ENCODE measurements at regions not wholly inside any gene's neighbourhood (a gene's known extent, or its start where the extent isn't known, plus 50 kb on each side); places are given as distances from the start of the nearest gene placed in this dataset.
A peak's percentile ranks its signal among the peaks of the same experiment; 100 is the strongest.

DNA sequence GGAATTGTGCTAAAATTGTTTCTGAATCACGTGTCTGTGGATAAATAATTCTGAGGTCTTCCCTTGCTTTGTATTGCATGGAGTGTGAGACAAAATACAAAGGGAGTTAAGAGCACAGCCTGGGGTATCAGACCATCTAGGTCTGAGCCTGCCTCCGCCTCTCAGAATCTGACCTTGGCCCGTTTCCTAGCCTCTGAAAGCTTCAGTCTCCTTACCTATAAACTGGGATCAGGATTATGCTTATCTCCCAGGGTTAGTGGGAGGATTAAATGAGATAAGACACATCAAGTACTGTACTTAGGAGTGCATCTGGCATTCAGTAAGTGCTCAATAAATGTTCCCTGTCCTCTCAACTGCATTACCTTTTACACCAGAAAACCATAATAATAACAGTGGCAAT, 140.6 kb upstream of the TENM3 start:
- Histone ChIP-seq H3K18ac (ENCODE audit: low read length) (no peak overlapping the region), H3K79me1 (ENCODE audit: low read length) (no peaks in the 10 kb centered on the region), H3K56ac (ENCODE audit: low read length) (no peak overlapping the region), H3K4me1 (ENCODE audit: control insufficient read depth, low read depth, low read length) (no peaks in the 10 kb centered on the region), H3K27ac (ENCODE audit: low read depth, low read length) (no peak overlapping the region), H2BK120ac (ENCODE audit: low read depth, low read length) (no peak overlapping the region), H3K79me2 (ENCODE audit: control insufficient read depth, insufficient read depth, low read length) (no peaks in the 10 kb centered on the region), H3K36me3 (ENCODE audit: control insufficient read depth, insufficient read depth, low read length) (no peaks in the 10 kb centered on the region), H3K4me2 (ENCODE audit: low read length) (no peak overlapping the region), H4K8ac (ENCODE audit: low read depth, low read length) (no peak overlapping the region), H3K9ac (ENCODE audit: low read length) (no peak overlapping the region), H2AK5ac (ENCODE audit: low read length) (no peak overlapping the region), H3K27me3 (ENCODE audit: insufficient read depth, low read length, poor library complexity) (no peaks in the 10 kb centered on the region), H3K23ac (ENCODE audit: low read length) (no peak overlapping the region), H4K5ac (ENCODE audit: low read length) (no peak overlapping the region), H2BK15ac (replicated peaks; ENCODE audit: low read depth) (no peak overlapping the region), H2BK5ac (ENCODE audit: low read length) (no peak overlapping the region), H3K4me3 (ENCODE audit: low read length) (no peak overlapping the region), H3K4ac (ENCODE audit: low read depth, low read length) (no peak overlapping the region)
- DNase-seq = peak; percentile 53
- WGBS (ENCODE audit: extremely low coverage, insufficient coverage, low lambda C conversion rate) = no CpG with 5 or more reads among the region's 3 CpGs

- Histone ChIP-seq H2BK120ac (ENCODE audit: low read depth, low read length) (no peak overlapping the region), H3K79me2 (ENCODE audit: control insufficient read depth, insufficient read depth, low read length) (no peaks in the 10 kb centered on the region), H3K4me1 (ENCODE audit: control insufficient read depth, low read depth, low read length) (no peaks in the 10 kb centered on the region), H2BK15ac (replicated peaks; ENCODE audit: low read depth) (no peak overlapping the region), H3K4me3 (ENCODE audit: low read length) (no peak overlapping the region), H3K23ac (ENCODE audit: low read length) (no peak overlapping the region), H3K18ac (ENCODE audit: low read length) (no peak overlapping the region), H3K79me1 (ENCODE audit: low read length) (no peaks in the 10 kb centered on the region), H2BK5ac (ENCODE audit: low read length) (no peak overlapping the region), H3K4me2 (ENCODE audit: low read length) (no peak overlapping the region), H3K27ac (ENCODE audit: low read depth, low read length) (no peak overlapping the region), H4K5ac (ENCODE audit: low read length) (no peak overlapping the region), H3K36me3 (ENCODE audit: control insufficient read depth, insufficient read depth, low read length) (no peaks in the 10 kb centered on the region), H3K4ac (ENCODE audit: low read depth, low read length) (no peak overlapping the region), H4K8ac (ENCODE audit: low read depth, low read length) (no peak overlapping the region), H2AK5ac (ENCODE audit: low read length) (no peak overlapping the region), H3K9ac (ENCODE audit: low read length) (no peak overlapping the region), H3K56ac (ENCODE audit: low read length) (no peak overlapping the region), H3K27me3 (ENCODE audit: insufficient read depth, low read length, poor library complexity) (no peaks in the 10 kb centered on the region)
- no peak for DNase-seq
- WGBS (ENCODE audit: extremely low coverage, insufficient coverage, low lambda C conversion rate) = no CpG with 5 or more reads among the region's 5 CpGs
Measured at GRCh38 chr4:182103614-182104319, 139.4 kb upstream of the TENM3 start.

DNA sequence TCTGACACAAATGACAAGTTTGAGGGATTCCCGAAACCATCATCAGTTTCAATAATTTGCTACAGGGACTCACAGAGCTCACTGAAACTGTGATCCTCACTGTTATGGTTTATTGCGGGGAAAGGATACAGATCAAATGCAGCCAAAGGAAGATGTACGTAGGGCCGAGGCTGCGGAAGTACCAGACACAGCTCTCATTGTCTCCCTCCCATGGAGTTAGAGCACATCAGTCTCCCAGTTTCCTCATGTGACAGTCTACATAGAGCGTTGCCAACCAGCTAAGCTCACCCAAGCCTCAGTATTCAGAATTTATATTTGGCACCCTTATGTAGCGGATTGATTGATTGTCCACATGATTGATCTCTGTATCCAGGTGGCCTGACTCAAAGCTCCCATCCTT, 137.8 kb upstream of the TENM3 start:
- H3K9ac ChIP-seq (ENCODE audit: low read length) = no peak overlapping the region
- H2BK120ac ChIP-seq (ENCODE audit: low read depth, low read length) = no peak overlapping the region
- H3K79me1 ChIP-seq (ENCODE audit: low read length) = no peaks in the 10 kb centered on the region
- H2BK15ac ChIP-seq (replicated peaks; ENCODE audit: low read depth) = no peak overlapping the region
- no peaks in the 10 kb centered on the region for H3K79me2 ChIP-seq (ENCODE audit: control insufficient read depth, insufficient read depth, low read length)
- H3K56ac ChIP-seq (ENCODE audit: low read length) = no peak overlapping the region
- H3K27me3 ChIP-seq (ENCODE audit: insufficient read depth, low read length, poor library complexity) = no peaks in the 10 kb centered on the region
- H3K4me1 ChIP-seq (ENCODE audit: control insufficient read depth, low read depth, low read length) = no peaks in the 10 kb centered on the region
- H3K4me3 ChIP-seq (ENCODE audit: low read length) = no peak overlapping the region
- H4K8ac ChIP-seq (ENCODE audit: low read depth, low read length) = no peak overlapping the region
- no peak overlapping the region for H2AK5ac ChIP-seq (ENCODE audit: low read length)
- H3K27ac ChIP-seq (ENCODE audit: low read depth, low read length) = no peak overlapping the region
- H3K4ac ChIP-seq (ENCODE audit: low read depth, low read length) = no peak overlapping the region
- H3K36me3 ChIP-seq (ENCODE audit: control insufficient read depth, insufficient read depth, low read length) = no peaks in the 10 kb centered on the region
- WGBS (ENCODE audit: extremely low coverage, insufficient coverage, low lambda C conversion rate) = no CpG with 5 or more reads among the region's 7 CpGs
- H3K4me2 ChIP-seq (ENCODE audit: low read length) = no peak overlapping the region
- no peak overlapping the region for H3K18ac ChIP-seq (ENCODE audit: low read length)
- no peak overlapping the region for H4K5ac ChIP-seq (ENCODE audit: low read length)
- no peak overlapping the region for H3K23ac ChIP-seq (ENCODE audit: low read length)
- DNase-seq = no peak
- no peak overlapping the region for H2BK5ac ChIP-seq (ENCODE audit: low read length)

GRCh38 chr4:182107931-182108330, 135.3 kb upstream of the TENM3 start:
- H2BK5ac ChIP-seq (ENCODE audit: low read length) = no peak overlapping the region
- no peak overlapping the region for H3K4me3 ChIP-seq (ENCODE audit: low read length)
- no peak overlapping the region for H3K27ac ChIP-seq (ENCODE audit: low read depth, low read length)
- no peak overlapping the region for H4K5ac ChIP-seq (ENCODE audit: low read length)
- no peak overlapping the region for H3K23ac ChIP-seq (ENCODE audit: low read length)
- H3K4ac ChIP-seq (ENCODE audit: low read depth, low read length) = no peak overlapping the region
- no peak overlapping the region for H4K8ac ChIP-seq (ENCODE audit: low read depth, low read length)
- H3K36me3 ChIP-seq (ENCODE audit: control insufficient read depth, insufficient read depth, low read length) = no peaks in the 10 kb centered on the region
- no CpG with 5 or more reads among the region's 8 CpGs for WGBS (ENCODE audit: extremely low coverage, insufficient coverage, low lambda C conversion rate)
- DNase-seq = no peak
- no peak overlapping the region for H3K18ac ChIP-seq (ENCODE audit: low read length)
- no peak overlapping the region for H3K56ac ChIP-seq (ENCODE audit: low read length)
- H2BK120ac ChIP-seq (ENCODE audit: low read depth, low read length) = no peak overlapping the region
- no peak overlapping the region for H2AK5ac ChIP-seq (ENCODE audit: low read length)
- H3K27me3 ChIP-seq (ENCODE audit: insufficient read depth, low read length, poor library complexity) = no peaks in the 10 kb centered on the region
- H3K79me1 ChIP-seq (ENCODE audit: low read length) = no peaks in the 10 kb centered on the region
- no peak overlapping the region for H3K9ac ChIP-seq (ENCODE audit: low read length)
- H3K4me1 ChIP-seq (ENCODE audit: control insufficient read depth, low read depth, low read length) = no peaks in the 10 kb centered on the region
- H3K4me2 ChIP-seq (ENCODE audit: low read length) = no peak overlapping the region
- H2BK15ac ChIP-seq (replicated peaks; ENCODE audit: low read depth) = no peak overlapping the region
- no peaks in the 10 kb centered on the region for H3K79me2 ChIP-seq (ENCODE audit: control insufficient read depth, insufficient read depth, low read length)

GRCh38 chr4:182111586-182111985, 131.6 kb upstream of the TENM3 start:
- Histone ChIP-seq H3K9ac (ENCODE audit: low read length) (no peak overlapping the region), H3K4me2 (ENCODE audit: low read length) (no peak overlapping the region), H3K23ac (ENCODE audit: low read length) (no peak overlapping the region), H3K56ac (ENCODE audit: low read length) (no peak overlapping the region), H2BK120ac (ENCODE audit: low read depth, low read length) (no peak overlapping the region), H3K79me2 (ENCODE audit: control insufficient read depth, insufficient read depth, low read length) (no peaks in the 10 kb centered on the region), H2AK5ac (ENCODE audit: low read length) (no peak overlapping the region), H4K5ac (ENCODE audit: low read length) (no peak overlapping the region), H4K8ac (ENCODE audit: low read depth, low read length) (no peak overlapping the region), H3K4ac (ENCODE audit: low read depth, low read length) (no peak overlapping the region), H2BK5ac (ENCODE audit: low read length) (no peak overlapping the region), H3K4me1 (ENCODE audit: control insufficient read depth, low read depth, low read length) (no peaks in the 10 kb centered on the region), H3K27me3 (ENCODE audit: insufficient read depth, low read length, poor library complexity) (no peaks in the 10 kb centered on the region), H3K27ac (ENCODE audit: low read depth, low read length) (no peak overlapping the region), H3K36me3 (ENCODE audit: control insufficient read depth, insufficient read depth, low read length) (no peaks in the 10 kb centered on the region), H3K18ac (ENCODE audit: low read length) (no peak overlapping the region), H2BK15ac (replicated peaks; ENCODE audit: low read depth) (no peak overlapping the region), H3K4me3 (ENCODE audit: low read length) (no peak overlapping the region), H3K79me1 (ENCODE audit: low read length) (no peaks in the 10 kb centered on the region)
- DNase-seq = peak; percentile 74
- no CpG with 5 or more reads among the region's 1 CpG for WGBS (ENCODE audit: extremely low coverage, insufficient coverage, low lambda C conversion rate)

DNA sequence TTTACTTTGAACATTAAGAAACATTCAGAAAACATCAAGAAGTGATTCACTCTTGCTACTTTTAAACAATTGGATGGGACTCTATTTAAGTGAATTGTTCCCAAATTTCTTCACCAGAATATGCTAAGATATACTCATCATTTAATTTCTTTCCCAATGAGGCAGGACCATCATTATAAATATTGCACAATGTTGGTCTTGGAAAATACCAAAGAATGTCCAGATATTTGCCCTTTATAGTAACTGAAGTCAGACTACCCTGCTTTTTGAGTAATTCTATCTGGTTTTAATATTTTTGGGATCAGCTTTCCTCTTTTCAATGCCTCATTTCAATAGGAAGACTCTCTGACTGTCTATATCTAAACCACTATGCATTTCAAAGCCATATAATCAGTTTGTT, 129.4 kb upstream of the TENM3 start:
- Histone ChIP-seq H3K23ac (ENCODE audit: low read length) (no peak overlapping the region), H2BK120ac (ENCODE audit: low read depth, low read length) (no peak overlapping the region), H2BK15ac (replicated peaks; ENCODE audit: low read depth) (no peak overlapping the region), H3K18ac (ENCODE audit: low read length) (no peak overlapping the region), H3K79me1 (ENCODE audit: low read length) (no peaks in the 10 kb centered on the region), H3K79me2 (ENCODE audit: control insufficient read depth, insufficient read depth, low read length) (no peaks in the 10 kb centered on the region), H4K5ac (ENCODE audit: low read length) (no peak overlapping the region), H3K4me2 (ENCODE audit: low read length) (no peak overlapping the region), H3K4ac (ENCODE audit: low read depth, low read length) (no peak overlapping the region), H3K27ac (ENCODE audit: low read depth, low read length) (no peak overlapping the region), H2BK5ac (ENCODE audit: low read length) (no peak overlapping the region), H3K9ac (ENCODE audit: low read length) (no peak overlapping the region), H3K27me3 (ENCODE audit: insufficient read depth, low read length, poor library complexity) (no peaks in the 10 kb centered on the region), H3K4me3 (ENCODE audit: low read length) (no peak overlapping the region), H3K36me3 (ENCODE audit: control insufficient read depth, insufficient read depth, low read length) (no peaks in the 10 kb centered on the region), H3K4me1 (ENCODE audit: control insufficient read depth, low read depth, low read length) (no peaks in the 10 kb centered on the region), H3K56ac (ENCODE audit: low read length) (no peak overlapping the region), H4K8ac (ENCODE audit: low read depth, low read length) (no peak overlapping the region), H2AK5ac (ENCODE audit: low read length) (no peak overlapping the region)
- DNase-seq = no peak

All from mesendoderm (in vitro differentiated cells).